ENCODE measurements at regions not wholly inside any gene's neighbourhood (a gene's known extent, or its start where the extent isn't known, plus 50 kb on each side); places are given as distances from the start of the nearest gene placed in this dataset.

DNA sequence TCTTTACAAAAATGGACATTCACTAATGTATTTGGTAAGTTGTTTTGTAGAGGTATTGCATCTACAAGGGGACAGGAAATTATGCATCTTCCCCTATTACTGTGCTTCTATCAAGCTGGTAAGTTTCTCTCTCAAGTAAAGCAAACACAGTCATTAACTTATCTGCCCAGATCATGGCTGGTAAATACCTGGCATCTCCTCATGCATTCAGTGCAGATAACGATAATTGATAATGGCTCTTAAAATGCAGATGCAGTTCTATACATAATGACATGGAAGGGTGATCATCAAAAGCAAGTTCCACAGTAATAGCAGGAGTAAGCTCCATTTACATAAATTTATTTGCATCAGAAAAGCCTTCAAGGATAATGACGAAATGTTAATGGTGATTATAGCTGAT lies 122.4 kb downstream of the SIPA1L2 start:
- TF ChIP-seq CTCF (optimal IDR thresholded peaks at IDR 0.05 in 1 of 3, IDR thresholded peaks at IDR 0.05 in 1 of 3, conservative IDR thresholded peaks at IDR 0.05 in 1 of 3; ENCODE audit: extremely low read depth in 1 of 3, insufficient read depth in 2 of 3, low read length in 3 of 3) (no peak), EZH2 (IDR thresholded peaks at IDR 0.05; ENCODE audit: low read length) (no peak)

All from keratinocyte (primary cell).